Fibroblast of lung (primary cell): ENCODE measurements at regions not wholly inside any gene's neighbourhood (a gene's known extent, or its start where the extent isn't known, plus 50 kb on each side); places are given as distances from the start of the nearest gene placed in this dataset.

Source experiments
- CTCF ChIP-seq, 2 donors: IDR thresholded peaks in 1 of 2; conservative IDR thresholded peaks in 1 of 2; 1 replicate in 1 of 2; 2 replicates in 1 of 2; pipeline ENCODE4 v1.5.1; 2011 to 2012; ENCODE audit warnings: low read length in 2 of 2, control low read depth in 1 of 2, inconsistent platforms in 1 of 2, low read depth in 1 of 2, mild to moderate bottlenecking in 1 of 2
- EZH2 ChIP-seq: IDR thresholded peaks from 2 replicates; pipeline ENCODE4 v1.5.1; 2012; ENCODE audit warnings: low read length, control low read depth, mild to moderate bottlenecking; ENCODE audit errors: missing control alignments

DNA sequence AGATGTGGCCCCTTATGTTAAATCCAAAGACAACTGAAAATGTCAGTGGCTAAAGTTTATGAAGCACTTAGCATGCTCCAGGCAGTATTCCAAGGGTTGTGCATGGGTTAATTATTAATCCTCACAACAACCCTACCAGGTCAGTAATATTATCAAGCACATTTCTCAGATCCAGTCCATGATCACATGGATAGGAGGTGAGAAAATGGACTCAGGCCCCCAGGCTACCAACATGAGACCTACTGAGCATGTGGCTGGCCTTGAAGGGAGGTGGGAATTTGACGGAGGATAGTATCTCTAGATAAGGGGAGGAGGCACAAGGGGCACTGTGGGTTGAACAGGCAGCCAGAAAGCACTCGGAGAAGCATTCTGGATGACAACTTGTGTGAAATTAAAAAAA is 412.0 kb downstream of the MEIS1 start:
- TF ChIP-seq CTCF (conservative IDR thresholded peaks at IDR 0.05 in 1 of 2, IDR thresholded peaks at IDR 0.05 in 1 of 2; ENCODE audit: low read depth in 1 of 2, low read length in 2 of 2) = no peak
- TF ChIP-seq EZH2 = no peak
